GM23338 (cell line): ENCODE measurements at regions not wholly inside any gene's neighbourhood (a gene's known extent, or its start where the extent isn't known, plus 50 kb on each side); places are given as distances from the start of the nearest gene placed in this dataset.

Experiments used
- CTCF ChIP-seq, 2 experiments: fragments of 200-600 bp in 1 of 2; sonication (generic) in 1 of 2; conservative IDR thresholded peaks; 2 replicates each; pipeline versions ENCODE4 v1.5.1 to v1.6.1; 2016 to 2017; ENCODE audit warnings: antibody characterized with exemption in 2 of 2, low read depth in 2 of 2, mild to moderate bottlenecking in 2 of 2, moderate library complexity in 1 of 2
- EZH2 ChIP-seq: fragments of 200-600 bp; sonication (generic); IDR thresholded peaks from one replicate; pipeline ENCODE4 v1.8.0; 2017; ENCODE audit warnings: antibody characterized with exemption, mild to moderate bottlenecking, low read depth; ENCODE audit not compliant: unreplicated experiment
- NANOG ChIP-seq: IDR thresholded peaks from 2 replicates; pipeline ENCODE4 v1.6.1; 2016; ENCODE audit warnings: antibody characterized with exemption, borderline replicate concordance

GRCh38 chr15:69701198-69701597, 248.6 kb downstream of the RPLP1 start:
- TF ChIP-seq CTCF (conservative IDR thresholded peaks at IDR 0.05; ENCODE audit: low read depth in 2 of 2) (no peak), NANOG (no peak), EZH2 (no peak)
